B cell (primary cell): ENCODE measurements at regions not wholly inside any gene's neighbourhood (a gene's known extent, or its start where the extent isn't known, plus 50 kb on each side); places are given as distances from the start of the nearest gene placed in this dataset.

Experiments
- ATAC-seq: fragments of 200-7000 bp; cut with Tn5 transposase; one replicate; pipeline ENCODE4 v1.10.0; 2021; ENCODE audit warnings: low read depth, mild to moderate bottlenecking, moderate number of reproducible peaks, moderate library complexity
- CTCF ChIA-PET: fragments of 350-600 bp; sonication (Branson Sonifier 250); formaldehyde crosslinking; loops from one replicate; lab custom pipeline; 2021; ENCODE audit warnings: antibody characterized with exemption, inconsistent platforms; lab: Charles Lee
- POLR2A ChIA-PET: fragments of 350-600 bp; sonication (Branson Sonifier 250); formaldehyde crosslinking; loops from one replicate; lab custom pipeline; 2021; ENCODE audit warnings: antibody characterized with exemption; lab: Charles Lee
- DNase-seq: peaks from one replicate; pipeline ENCODE4 v3.0.0; 2013
- H2AFZ ChIP-seq: 2 replicates; pipeline ENCODE4 v1.6.1; 2012; ENCODE audit warnings: mild to moderate bottlenecking, low read depth, low read length; ENCODE audit not compliant: insufficient read depth, poor library complexity, severe bottlenecking
- H3K27ac ChIP-seq, 2 donors: 1 replicate in 1 of 2; 2 replicates in 1 of 2; pipeline ENCODE4 v1.5.1; 2012 to 2013; ENCODE audit warnings: low read length in 2 of 2, mild to moderate bottlenecking in 2 of 2, moderate library complexity in 1 of 2
- H3K27me3 ChIP-seq, 4 experiments: fragments of 200-600 bp in 1 of 4; sonication (generic) in 1 of 4; replicated peaks in 1 of 4; 1 replicate in 2 of 4; 2 replicates in 2 of 4; pipeline versions ENCODE4 v1.6.1 to v1.7.0; 2013 to 2016; ENCODE audit warnings: low read length in 3 of 4, mild to moderate bottlenecking in 2 of 4, mixed read lengths in 1 of 4, moderate library complexity in 1 of 4; ENCODE audit not compliant: insufficient read depth in 4 of 4, control insufficient read depth in 3 of 4; ENCODE audit errors: control extremely low read depth in 1 of 4
- H3K36me3 ChIP-seq, 2 experiments: replicated peaks in 1 of 2; 1 replicate in 1 of 2; 2 replicates in 1 of 2; pipeline versions ENCODE4 v1.6.1 to v1.7.1; 2013; ENCODE audit warnings: low read length in 1 of 2; ENCODE audit not compliant: insufficient read depth in 2 of 2, control insufficient read depth in 1 of 2; ENCODE audit errors: control extremely low read depth in 1 of 2, extremely low read depth in 1 of 2
- H3K4me1 ChIP-seq, 2 donors: fragments of 200-600 bp in 1 of 2; sonication (generic) in 1 of 2; 1 replicate in 1 of 2; 2 replicates in 1 of 2; pipeline versions ENCODE4 v1.5.1 to v1.6.1; 2013 to 2017; ENCODE audit warnings: low read length in 2 of 2; ENCODE audit not compliant: control insufficient read depth in 2 of 2, insufficient read depth in 2 of 2
- H3K4me2 ChIP-seq: replicated peaks from 2 replicates; pipeline ENCODE3; 2012; ENCODE audit warnings: mild to moderate bottlenecking, low read depth, low read length; ENCODE audit not compliant: poor library complexity, severe bottlenecking
- H3K4me3 ChIP-seq, 5 experiments: fragments of 200-600 bp in 1 of 5; sonication (generic) in 1 of 5; 1 replicate in 3 of 5; 2 replicates in 2 of 5; pipeline versions ENCODE4 v1.5.1 to v1.7.0; 2011 to 2016; ENCODE audit warnings: low read length in 4 of 5, mild to moderate bottlenecking in 4 of 5, low read depth in 2 of 5, control low read depth in 1 of 5, moderate library complexity in 1 of 5; ENCODE audit not compliant: insufficient read depth in 1 of 5; ENCODE audit errors: control extremely low read depth in 1 of 5, extremely low read depth in 1 of 5
- H3K79me2 ChIP-seq: fragments of 200-600 bp; sonication (generic); one replicate; pipeline ENCODE4 v1.6.0; 2016; ENCODE audit warnings: low read length; ENCODE audit not compliant: control insufficient read depth, insufficient read depth
- H3K9ac ChIP-seq: fragments of 200-600 bp; sonication (generic); 2 replicates; pipeline ENCODE4 v1.6.1; 2017; ENCODE audit warnings: mild to moderate bottlenecking, low read length, moderate library complexity
- H3K9me3 ChIP-seq, 3 donors: one replicate each; pipeline versions ENCODE4 v1.6.1 to v1.7.1; 2013; ENCODE audit warnings: low read length in 2 of 3; ENCODE audit not compliant: control insufficient read depth in 2 of 3, insufficient read depth in 1 of 3; ENCODE audit errors: control extremely low read depth in 1 of 3
- H4K20me1 ChIP-seq: 2 replicates; pipeline ENCODE4 v1.6.0; 2012; ENCODE audit warnings: mild to moderate bottlenecking, low read length; ENCODE audit not compliant: insufficient read depth, control insufficient read depth, poor library complexity, severe bottlenecking
- H3K27ac Mint-ChIP-seq: one replicate; pipeline ENCODE4 v1.8.0; 2021; ENCODE audit warnings: mixed read lengths
- H3K27me3 Mint-ChIP-seq: one replicate; pipeline ENCODE4 v1.8.0; 2021; ENCODE audit warnings: mixed read lengths
- H3K4me1 Mint-ChIP-seq: one replicate; pipeline ENCODE4 v1.8.0; 2021; ENCODE audit warnings: mixed read lengths
- H3K4me3 Mint-ChIP-seq: one replicate; pipeline ENCODE4 v1.8.0; 2021; ENCODE audit warnings: mixed read lengths
- H3K9me3 Mint-ChIP-seq: one replicate; pipeline ENCODE4 v1.8.0; 2022; ENCODE audit warnings: mixed read lengths; ENCODE audit not compliant: insufficient read depth
- EZH2 ChIP-seq: IDR thresholded peaks from 2 replicates; pipeline ENCODE4 v1.6.1; 2012; ENCODE audit warnings: borderline replicate concordance, low read depth, mild to moderate bottlenecking, moderate library complexity, low read length; ENCODE audit not compliant: insufficient read depth, poor library complexity, severe bottlenecking
- WGBS: methylation state at CpG from one replicate; pipeline ENCODE4 v1.1.5; 2013; ENCODE audit warnings: missing lambda C conversion rate; ENCODE audit not compliant: insufficient coverage; 5-methylcytosine and 5-hydroxymethylcytosine counted together
- intact Hi-C: fragments of 100-400 bp; cut with micrococcal nuclease; formaldehyde crosslinking; loops from one replicate; pipeline ENCODE4 v1.10.0; 2022
- TF ChIP-seq, protein P1 (sequence below): fragments of 200-600 bp; IDR thresholded peaks from one replicate; pipeline ENCODE4 v1.8.0; 2022; ENCODE audit warnings: antibody characterized with exemption, mild to moderate bottlenecking

DNA sequence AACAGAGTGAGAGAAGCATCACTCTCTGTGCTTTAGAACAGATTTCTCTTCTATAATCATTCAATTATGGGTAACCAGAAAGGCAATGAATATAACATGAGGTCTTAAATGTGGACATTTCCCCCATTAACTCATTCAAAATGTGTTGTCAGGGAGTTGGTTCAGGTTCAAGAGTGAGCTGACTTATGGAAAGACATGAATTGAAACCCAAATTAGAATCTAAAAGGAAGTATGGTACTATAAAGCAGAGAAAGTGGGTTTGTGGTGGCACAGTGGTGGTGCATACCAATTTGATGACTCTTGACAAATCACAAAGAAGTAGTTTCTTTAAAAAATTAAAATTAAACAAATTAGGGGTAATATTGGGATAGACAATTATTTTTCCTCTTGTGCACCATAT is 114.6 kb upstream of the MEOX2 start:
- Histone ChIP-seq H3K4me1 (no peaks in the 10 kb centered on the region), H2AFZ (no peak overlapping the region), H3K4me3 (no peak overlapping the region), H4K20me1 (no peaks in the 10 kb centered on the region), H3K27me3 (no peaks in the 10 kb centered on the region), H3K9ac (no peak overlapping the region), H3K27ac (no peak overlapping the region), H3K9me3 (peaks cover 0 to 4% (median 0%) of the 10 kb centered on the region in 3 donors), H3K4me2 (no peak overlapping the region), H3K36me3 (no peaks in the 10 kb centered on the region), H3K79me2 (no peaks in the 10 kb centered on the region)
- POLR2A ChIA-PET: no interaction called here
- Mint-ChIP-seq H3K9me3 (no peaks in the 10 kb centered on the region), H3K4me3 (no peak overlapping the region), H3K27me3 (no peaks in the 10 kb centered on the region), H3K27ac (no peak overlapping the region), H3K4me1 (no peaks in the 10 kb centered on the region)
- CTCF ChIA-PET: no interaction called here
- intact Hi-C loops: no loop called here
- TF ChIP-seq, protein P1, sequence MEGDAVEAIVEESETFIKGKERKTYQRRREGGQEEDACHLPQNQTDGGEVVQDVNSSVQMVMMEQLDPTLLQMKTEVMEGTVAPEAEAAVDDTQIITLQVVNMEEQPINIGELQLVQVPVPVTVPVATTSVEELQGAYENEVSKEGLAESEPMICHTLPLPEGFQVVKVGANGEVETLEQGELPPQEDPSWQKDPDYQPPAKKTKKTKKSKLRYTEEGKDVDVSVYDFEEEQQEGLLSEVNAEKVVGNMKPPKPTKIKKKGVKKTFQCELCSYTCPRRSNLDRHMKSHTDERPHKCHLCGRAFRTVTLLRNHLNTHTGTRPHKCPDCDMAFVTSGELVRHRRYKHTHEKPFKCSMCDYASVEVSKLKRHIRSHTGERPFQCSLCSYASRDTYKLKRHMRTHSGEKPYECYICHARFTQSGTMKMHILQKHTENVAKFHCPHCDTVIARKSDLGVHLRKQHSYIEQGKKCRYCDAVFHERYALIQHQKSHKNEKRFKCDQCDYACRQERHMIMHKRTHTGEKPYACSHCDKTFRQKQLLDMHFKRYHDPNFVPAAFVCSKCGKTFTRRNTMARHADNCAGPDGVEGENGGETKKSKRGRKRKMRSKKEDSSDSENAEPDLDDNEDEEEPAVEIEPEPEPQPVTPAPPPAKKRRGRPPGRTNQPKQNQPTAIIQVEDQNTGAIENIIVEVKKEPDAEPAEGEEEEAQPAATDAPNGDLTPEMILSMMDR: no peak
- no peak for TF ChIP-seq EZH2
- DNase-seq: no peak
- ATAC-seq: no peak

DNA sequence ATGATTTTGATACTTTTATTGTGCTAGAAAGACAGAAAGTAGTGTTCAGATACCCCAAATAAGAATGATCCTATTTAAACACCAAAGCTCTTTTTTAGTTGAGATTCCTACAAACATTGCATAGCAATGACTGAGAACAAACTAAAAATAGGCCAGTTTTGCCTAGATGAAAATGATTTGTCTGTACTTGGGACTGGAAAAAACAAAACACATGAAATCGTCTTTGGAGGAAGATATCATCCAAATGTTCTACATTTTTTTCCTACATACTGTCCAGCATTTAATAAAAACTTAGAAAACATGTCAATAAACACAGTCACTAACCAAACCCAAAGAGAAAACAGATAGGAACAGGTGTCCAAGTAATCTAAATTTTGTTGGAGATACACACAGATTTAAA is 111.6 kb upstream of the MEOX2 start:
- Histone ChIP-seq H3K4me2 (no peak overlapping the region), H3K79me2 (no peaks in the 10 kb centered on the region), H3K27ac (no peak overlapping the region), H3K9me3 (peaks cover 0 to 4% (median 0%) of the 10 kb centered on the region in 3 donors), H3K4me3 (no peak overlapping the region), H3K4me1 (no peaks in the 10 kb centered on the region), H2AFZ (no peak overlapping the region), H3K36me3 (no peaks in the 10 kb centered on the region), H3K9ac (no peak overlapping the region), H4K20me1 (no peaks in the 10 kb centered on the region), H3K27me3 (no peaks in the 10 kb centered on the region)
- Mint-ChIP-seq H3K27me3 (no peaks in the 10 kb centered on the region), H3K27ac (no peak overlapping the region), H3K4me1 (no peaks in the 10 kb centered on the region), H3K9me3 (no peaks in the 10 kb centered on the region), H3K4me3 (no peak overlapping the region)
- TF ChIP-seq, protein P1: no peak
- no peak for TF ChIP-seq EZH2
- intact Hi-C loops: no loop called here
- no peak for ATAC-seq
- no peak for DNase-seq
- no CpG with 5 or more reads among the region's 1 CpG for WGBS
- POLR2A ChIA-PET: no interaction called here
- CTCF ChIA-PET: no interaction called here
